ENCODE measurements at regions not wholly inside any gene's neighbourhood (a gene's known extent, or its start where the extent isn't known, plus 50 kb on each side); places are given as distances from the start of the nearest gene placed in this dataset.
A peak's percentile ranks its signal among the peaks of the same experiment; 100 is the strongest.
"Not testable (repeated sequence)": the region's sequence is repeated elsewhere in the genome, so short reads cannot be mapped to it uniquely, and the experiment has no call there.

- Mint-ChIP-seq H3K4me3 (ENCODE audit: low read depth, unreplicated experiment) (no peak overlapping the region), H3K36me3 (ENCODE audit: insufficient read depth, unreplicated experiment) (no peaks in the 10 kb centered on the region), H3K4me1 (ENCODE audit: low read depth, unreplicated experiment) (no peaks in the 10 kb centered on the region), H3K9me3 (ENCODE audit: low read depth, unreplicated experiment) (no peaks in the 10 kb centered on the region), H3K27me3 (ENCODE audit: unreplicated experiment) (no peaks in the 10 kb centered on the region), H3K27ac (ENCODE audit: unreplicated experiment) (no peak overlapping the region)
- no peak for DNase-seq
- no peak for TF ChIP-seq CTCF (IDR thresholded peaks at IDR 0.05; ENCODE audit: unreplicated experiment)
- BruUV-seq (replicated peaks) = no TSS peak
- CTCF ChIA-PET = no interaction called here
- intact Hi-C loops (cut with micrococcal nuclease; ENCODE audit: unreplicated experiment) = no loop called here
Observed at GRCh38 chr5:57072218-57072892, 101.5 kb upstream of the GPBP1 start.

DNA sequence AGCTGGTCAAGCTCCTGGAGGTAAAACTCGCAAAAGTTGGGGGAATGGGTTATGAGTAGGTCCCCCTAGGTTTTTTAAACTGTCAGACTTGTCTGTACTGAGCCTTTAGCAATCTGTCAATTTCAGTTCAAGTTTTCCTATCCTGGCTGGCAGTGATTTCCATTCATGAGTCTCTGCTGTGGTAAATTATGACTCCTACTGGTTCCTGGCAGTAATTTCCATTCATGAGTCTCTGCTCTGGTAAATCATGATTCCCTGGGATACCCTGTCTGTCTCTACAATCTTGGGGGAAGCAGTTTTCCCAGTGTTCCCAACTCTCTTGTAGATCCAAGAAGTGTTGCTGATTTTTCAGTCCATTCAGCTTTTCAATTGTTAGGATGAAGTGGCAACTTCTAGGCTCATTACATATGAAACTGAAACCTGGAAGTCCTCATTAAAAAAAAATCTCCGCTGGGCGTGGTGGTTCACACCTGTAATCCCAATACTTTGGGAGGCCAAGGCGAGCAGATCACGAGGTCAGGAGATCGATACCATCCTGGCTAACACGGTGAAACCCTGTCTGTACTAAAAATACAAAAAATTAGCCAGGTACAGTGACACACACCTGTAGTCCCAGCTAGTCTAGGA, 91.3 kb upstream of the GPBP1 start:
- peak; percentile 14 for DNase-seq
- Mint-ChIP-seq H3K9me3 (ENCODE audit: low read depth, unreplicated experiment) (no peaks in the 10 kb centered on the region), H3K27me3 (ENCODE audit: unreplicated experiment) (no peaks in the 10 kb centered on the region), H3K36me3 (ENCODE audit: insufficient read depth, unreplicated experiment) (no peaks in the 10 kb centered on the region), H3K4me1 (ENCODE audit: low read depth, unreplicated experiment) (no peaks in the 10 kb centered on the region), H3K4me3 (ENCODE audit: low read depth, unreplicated experiment) (no peak overlapping the region), H3K27ac (ENCODE audit: unreplicated experiment) (no peak overlapping the region)
- peak; percentile 22 for TF ChIP-seq CTCF (IDR thresholded peaks at IDR 0.05; ENCODE audit: unreplicated experiment)
- no TSS peak for BruUV-seq (replicated peaks)
- intact Hi-C loops (cut with micrococcal nuclease; ENCODE audit: unreplicated experiment) = loop anchor here (1.0 to 5.0 kb wide), 4 partner anchors 50 to 181 kb away; partner anchors contain the start of gene MIER3
- CTCF ChIA-PET = interaction anchor here (0.7 to 1.1 kb wide), 2 partner anchors 118 to 1230 kb away, joined by 4 read pairs; no protein-coding TSS in a partner anchor

DNA sequence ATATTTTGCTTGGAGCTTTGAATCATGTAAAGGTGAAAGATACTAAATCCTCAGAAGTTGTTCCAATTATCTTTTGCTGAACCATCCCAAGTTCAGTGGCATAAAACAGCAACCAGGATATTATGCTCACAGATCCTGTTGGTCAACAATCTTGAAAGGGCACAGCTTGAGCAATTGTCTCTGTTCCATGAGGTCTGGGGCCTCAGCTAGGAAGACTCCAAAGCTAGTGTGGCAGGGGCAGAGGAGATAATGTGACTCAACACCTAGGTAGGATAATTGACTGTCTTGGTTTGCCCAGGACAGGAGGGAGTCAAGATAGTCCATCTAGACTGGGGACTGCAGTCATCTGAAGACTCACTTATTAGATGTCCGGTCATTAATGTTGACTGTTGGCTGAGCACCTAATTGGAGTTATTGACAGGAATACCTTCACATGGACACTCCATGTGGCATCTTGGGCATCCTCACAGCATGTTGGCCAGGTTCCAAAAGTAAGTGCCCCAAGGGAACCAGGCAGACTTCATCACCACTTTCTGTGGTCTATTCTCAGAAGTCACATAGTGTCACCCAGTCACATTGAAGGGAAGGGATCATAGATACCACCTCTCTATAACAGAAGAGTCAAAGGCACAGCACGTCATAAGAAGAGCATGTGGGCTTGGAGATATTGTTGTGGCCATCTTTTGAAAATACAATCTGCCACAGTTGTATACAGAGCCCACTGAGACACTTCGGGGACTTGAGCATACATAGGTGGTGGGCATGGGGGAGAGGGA, 88.4 kb upstream of the GPBP1 start:
- intact Hi-C loops (cut with micrococcal nuclease; ENCODE audit: unreplicated experiment) = no loop called here
- no peaks in the 10 kb centered on the region for H3K4me1 Mint-ChIP-seq (ENCODE audit: low read depth, unreplicated experiment)
- DNase-seq = no peak
- no peak for TF ChIP-seq CTCF (IDR thresholded peaks at IDR 0.05; ENCODE audit: unreplicated experiment)
- CTCF ChIA-PET = no interaction called here
- no peaks in the 10 kb centered on the region for H3K9me3 Mint-ChIP-seq (ENCODE audit: low read depth, unreplicated experiment)
- no peak overlapping the region for H3K4me3 Mint-ChIP-seq (ENCODE audit: low read depth, unreplicated experiment)
- H3K27ac Mint-ChIP-seq (ENCODE audit: unreplicated experiment) = no peak overlapping the region
- H3K27me3 Mint-ChIP-seq (ENCODE audit: unreplicated experiment) = no peaks in the 10 kb centered on the region
- no TSS peak for BruUV-seq (replicated peaks)
- H3K36me3 Mint-ChIP-seq (ENCODE audit: insufficient read depth, unreplicated experiment) = no peaks in the 10 kb centered on the region

- CTCF ChIA-PET; H3K27me3 Mint-ChIP-seq (ENCODE audit: unreplicated experiment); H3K36me3 Mint-ChIP-seq (ENCODE audit: insufficient read depth, unreplicated experiment); H3K4me3 Mint-ChIP-seq (ENCODE audit: low read depth, unreplicated experiment); intact Hi-C loops (cut with micrococcal nuclease; ENCODE audit: unreplicated experiment); BruUV-seq (replicated peaks); H3K9me3 Mint-ChIP-seq (ENCODE audit: low read depth, unreplicated experiment); H3K27ac Mint-ChIP-seq (ENCODE audit: unreplicated experiment); H3K4me1 Mint-ChIP-seq (ENCODE audit: low read depth, unreplicated experiment); DNase-seq: not testable (repeated sequence)
Observed at GRCh38 chr5:57087947-57088346, 85.9 kb upstream of the GPBP1 start.
